H1 (cell line): ENCODE measurements at regions not wholly inside any gene's neighbourhood (a gene's known extent, or its start where the extent isn't known, plus 50 kb on each side); places are given as distances from the start of the nearest gene placed in this dataset.

Experiments used
- CREB1 ChIP-seq: IDR thresholded peaks from 2 replicates; pipeline ENCODE4 v1.6.1; 2012; ENCODE audit warnings: inconsistent platforms
- FOSL1 ChIP-seq: IDR thresholded peaks from 2 replicates; pipeline ENCODE4 v1.6.1; 2011; ENCODE audit warnings: mild to moderate bottlenecking, low read depth, low read length, moderate library complexity; ENCODE audit not compliant: insufficient read depth
- SAP30 ChIP-seq: fragments of 300-600 bp; sonication (generic); IDR thresholded peaks from 2 replicates; pipeline ENCODE4 v1.7.1; 2012; ENCODE audit warnings: low read length, moderate library complexity, mild to moderate bottlenecking, inconsistent platforms; ENCODE audit not compliant: insufficient read depth, insufficient replicate concordance
- TBP ChIP-seq: IDR thresholded peaks from 2 replicates; pipeline ENCODE4 v1.6.1; 2011; ENCODE audit warnings: low read depth, low read length, improper control_type of control experiment
- ZNF274 ChIP-seq: IDR thresholded peaks from 2 replicates; pipeline ENCODE4 v1.7.0; 2012; ENCODE audit warnings: low read length, borderline replicate concordance; ENCODE audit errors: extremely low read depth
- TF ChIP-seq, protein P1 (sequence below): IDR thresholded peaks from 2 replicates; pipeline ENCODE4 v1.6.1; 2012; ENCODE audit warnings: inconsistent platforms

DNA sequence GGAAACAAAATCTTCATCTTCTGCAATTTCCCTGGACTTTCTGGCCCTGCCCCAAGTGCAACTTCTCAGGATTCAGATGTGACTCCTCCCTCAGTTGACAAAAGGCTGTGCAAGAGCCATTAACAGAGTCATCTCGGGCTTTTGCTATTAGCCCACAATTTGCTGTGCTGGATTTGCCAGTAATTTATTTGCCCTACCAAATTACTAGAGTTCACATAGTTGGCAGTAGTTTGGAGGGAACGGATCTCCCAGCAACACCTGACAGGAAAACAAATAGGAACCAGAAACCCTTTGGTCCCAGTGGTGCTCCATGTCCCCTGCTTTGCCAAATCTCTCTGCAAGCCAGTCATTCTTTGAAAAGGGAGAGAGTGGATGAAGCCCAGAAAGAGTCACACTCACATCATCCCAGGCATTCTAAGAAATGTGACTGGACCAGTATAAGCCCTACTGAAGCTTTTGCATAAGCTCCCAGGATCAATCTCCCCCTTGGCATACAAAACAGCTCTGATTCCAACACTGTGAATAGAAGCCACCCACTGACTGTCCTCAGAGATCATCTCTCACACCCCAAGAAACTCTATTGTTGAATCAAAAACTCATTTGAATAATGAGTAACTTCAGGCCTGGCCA, 350.1 kb upstream of the NBEA start (continued):
- TF ChIP-seq TBP (no peak), FOSL1 (no peak), ZNF274 (no peak), CREB1 (no peak), SAP30 (no peak)
- TF ChIP-seq, protein P1, sequence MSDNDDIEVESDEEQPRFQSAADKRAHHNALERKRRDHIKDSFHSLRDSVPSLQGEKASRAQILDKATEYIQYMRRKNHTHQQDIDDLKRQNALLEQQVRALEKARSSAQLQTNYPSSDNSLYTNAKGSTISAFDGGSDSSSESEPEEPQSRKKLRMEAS, result no peak
- TF ChIP-seq, all 59 proteins: peak for 0
